Left lobe of liver (tissue), 2 donors: ENCODE measurements at regions not wholly inside any gene's neighbourhood (a gene's known extent, or its start where the extent isn't known, plus 50 kb on each side); places are given as distances from the start of the nearest gene placed in this dataset.

ENCODE experiments used
- ATAC-seq: fragments of 200-7000 bp; cut with Tn5 transposase; one replicate; pipeline ENCODE4 v1.9.1; 2020; ENCODE audit warnings: mild to moderate bottlenecking, moderate library complexity
- DNase-seq: peaks from one replicate; pipeline ENCODE4 v3.0.0-alpha.2; 2020; ENCODE audit warnings: low spot score
- donor health status: DM: no; HTN: no; CAD: no; lungs with moderate emphysema.
- donor health status: DM: no; HTN: yes; CAD: no.

- ATAC-seq (no peak), DNase-seq (no peak)
Observed at GRCh38 chr5:51902512-51902911, 519.3 kb downstream of the ISL1 start.

- no peak for DNase-seq
- ATAC-seq, result no peak
Observed at GRCh38 chr5:51908215-51908614, 525.0 kb downstream of the ISL1 start.

DNA sequence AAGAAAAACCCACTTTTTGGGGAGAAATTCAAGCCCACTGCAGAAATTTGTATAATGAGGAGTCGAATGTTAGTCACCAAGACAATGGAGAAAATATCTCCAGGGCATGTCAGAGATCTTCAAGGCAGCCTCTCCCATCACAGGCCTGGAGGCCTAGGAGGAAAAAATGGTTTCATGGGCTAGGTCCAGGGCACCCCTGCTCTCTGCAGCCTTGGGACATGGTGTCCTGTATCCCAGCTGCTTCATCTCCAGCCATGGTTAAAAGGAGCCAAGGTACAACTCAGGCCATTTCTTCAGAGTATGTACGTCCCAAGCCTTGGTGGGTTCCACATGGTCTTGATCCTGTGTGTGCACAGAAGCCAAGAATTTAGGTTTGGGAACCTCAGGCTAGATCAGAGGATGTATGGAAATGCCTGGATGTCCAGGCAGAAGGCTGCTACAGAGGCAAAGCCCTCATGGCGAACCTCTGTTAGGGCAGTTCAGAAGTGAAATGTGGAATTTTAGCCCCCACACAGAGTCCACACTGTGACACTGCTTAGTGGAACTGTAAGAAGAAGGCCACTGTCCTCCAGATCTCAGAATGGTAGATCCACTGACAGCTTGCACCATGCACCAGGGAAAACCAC, 561.4 kb downstream of the ISL1 start:
- DNase-seq, result no peak
- no peak for ATAC-seq

DNA sequence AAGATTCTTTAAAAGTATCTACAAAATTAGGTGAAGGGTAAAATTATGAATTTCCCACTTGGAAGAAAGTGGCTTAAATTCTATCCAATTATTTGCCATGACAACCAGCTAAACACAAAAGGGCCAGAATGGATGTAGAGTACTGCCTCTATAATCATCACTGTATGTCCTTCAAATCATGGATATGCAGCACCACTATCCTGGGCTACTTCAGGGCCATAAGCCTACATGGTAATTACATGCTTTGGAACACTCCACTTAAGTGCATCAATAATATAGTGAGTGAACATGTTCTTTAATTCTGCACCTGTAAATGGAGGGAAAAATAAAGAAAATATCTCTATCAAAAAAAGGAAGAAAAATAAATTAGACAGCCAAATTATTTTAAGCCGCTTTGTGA, 575.2 kb downstream of the ISL1 start:
- ATAC-seq, result no peak
- DNase-seq, result no peak

DNA sequence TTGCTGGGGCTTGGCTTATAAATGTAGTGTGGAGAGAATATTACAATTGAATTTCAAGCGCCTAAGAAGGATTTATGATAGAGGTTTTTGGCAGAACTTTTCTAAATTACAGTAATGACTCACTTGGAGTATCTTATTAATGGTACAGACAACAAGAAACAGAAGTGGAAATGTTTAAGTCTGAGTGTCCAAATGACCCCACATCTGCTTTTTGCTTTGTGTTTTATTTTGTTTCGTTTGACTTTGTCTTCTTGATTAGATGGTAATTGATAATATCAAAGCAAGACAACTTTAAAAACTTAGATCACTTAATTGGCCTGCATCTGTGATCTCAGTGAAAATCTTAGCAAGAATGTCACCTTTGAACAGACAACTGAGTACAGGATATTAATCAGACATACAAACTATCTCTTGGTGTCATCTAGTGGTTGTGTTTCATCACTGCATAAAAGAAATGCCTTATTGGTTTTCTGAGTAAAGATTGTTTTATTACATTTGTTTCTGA, 577.4 kb downstream of the ISL1 start:
- peak; percentile 37 for ATAC-seq
- no peak for DNase-seq

DNA sequence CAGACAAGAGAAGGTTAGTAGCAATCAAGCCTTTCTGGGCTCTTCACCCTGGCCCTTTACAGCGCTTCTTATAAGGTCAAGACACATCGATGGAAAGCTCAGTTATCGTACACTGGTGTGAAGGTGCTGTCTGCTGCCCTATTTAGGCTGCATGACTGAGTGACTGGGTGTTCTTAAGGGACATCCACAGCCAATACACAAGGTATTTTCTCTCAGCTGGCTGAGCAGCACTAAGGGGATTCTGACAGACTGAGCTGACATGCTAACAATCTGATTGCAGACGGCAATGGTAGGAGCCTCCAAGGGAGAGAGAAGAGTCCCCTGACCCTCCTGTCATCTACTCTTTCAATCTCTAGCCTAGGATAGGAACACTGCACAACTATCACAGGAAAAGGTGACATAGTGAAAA, 577.9 kb downstream of the ISL1 start:
- no peak for ATAC-seq
- no peak for DNase-seq

GRCh38 chr5:51968756-51969155, 585.5 kb downstream of the ISL1 start:
- no peak for ATAC-seq
- no peak for DNase-seq

DNA sequence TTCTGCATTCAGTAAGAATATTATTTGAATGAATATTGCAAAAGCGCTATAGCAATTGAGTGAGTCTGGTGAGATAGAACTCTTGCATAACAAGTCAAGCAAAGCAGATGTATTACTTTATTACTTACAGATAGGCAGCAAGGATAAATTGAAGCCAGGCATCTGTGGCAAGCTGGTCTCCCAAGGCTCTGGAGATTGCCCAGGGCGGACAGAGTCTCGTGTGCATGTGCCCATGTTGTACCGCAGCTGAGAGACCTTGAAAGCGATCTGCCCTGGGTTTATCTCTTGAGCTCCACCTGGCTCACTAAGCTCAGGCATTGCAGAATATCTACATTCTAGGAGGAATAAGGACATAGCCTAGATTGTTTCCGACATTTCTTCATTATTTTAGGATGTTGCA, 591.6 kb downstream of the ISL1 start:
- ATAC-seq (no peak), DNase-seq (no peak)

DNA sequence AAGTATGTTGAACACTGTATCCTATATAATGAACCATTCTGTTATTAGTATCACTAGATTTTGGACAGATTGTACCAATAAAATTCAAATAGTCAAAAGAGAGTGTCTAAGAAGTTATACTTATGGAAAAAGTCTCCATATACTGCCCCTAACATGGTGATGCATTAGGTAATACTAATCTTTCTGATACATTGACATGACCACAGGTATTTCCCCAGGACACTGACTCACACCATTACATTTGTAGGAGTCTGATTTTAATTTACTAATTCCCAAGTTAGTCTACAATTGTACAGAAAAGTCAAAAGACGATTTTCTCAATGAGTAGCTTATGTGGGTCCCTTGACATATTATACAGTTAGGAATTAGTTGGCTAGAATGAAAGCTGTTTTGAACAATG, 593.8 kb downstream of the ISL1 start:
- no peak for ATAC-seq

GRCh38 chr5:51983161-51983560, 599.9 kb downstream of the ISL1 start:
- no peak for ATAC-seq

More for the DNA sequence above, 593.8 kb downstream of the ISL1 start:
- DNase-seq, result no peak

DNA sequence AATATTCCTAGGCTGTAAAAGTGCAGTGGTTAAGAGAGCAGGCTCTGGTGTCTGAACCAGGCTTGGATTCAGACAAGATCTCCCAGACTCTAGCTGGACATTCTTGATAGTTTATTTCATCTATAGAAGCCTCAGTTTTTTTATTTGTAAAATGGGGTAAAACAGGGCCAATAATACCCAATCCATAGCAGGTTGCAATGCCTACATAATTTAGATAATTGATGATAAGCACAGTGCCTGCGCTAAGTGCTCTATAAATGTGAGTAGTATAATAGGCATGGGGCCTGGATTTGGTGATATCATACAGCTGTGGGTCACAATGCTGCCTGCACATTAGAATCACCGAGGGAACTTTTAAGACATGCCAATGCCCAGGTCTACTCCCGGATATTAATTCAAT, 603.5 kb downstream of the ISL1 start:
- no peak for ATAC-seq
- DNase-seq, result no peak

More at GRCh38 chr5:51983161-51983560, 599.9 kb downstream of the ISL1 start:
- DNase-seq, result no peak

GRCh38 chr5:51987239-51987638, 604.0 kb downstream of the ISL1 start:
- ATAC-seq, result no peak
- DNase-seq, result no peak

GRCh38 chr5:51987669-51988209, 604.5 kb downstream of the ISL1 start:
- no peak for ATAC-seq
- no peak for DNase-seq

DNA sequence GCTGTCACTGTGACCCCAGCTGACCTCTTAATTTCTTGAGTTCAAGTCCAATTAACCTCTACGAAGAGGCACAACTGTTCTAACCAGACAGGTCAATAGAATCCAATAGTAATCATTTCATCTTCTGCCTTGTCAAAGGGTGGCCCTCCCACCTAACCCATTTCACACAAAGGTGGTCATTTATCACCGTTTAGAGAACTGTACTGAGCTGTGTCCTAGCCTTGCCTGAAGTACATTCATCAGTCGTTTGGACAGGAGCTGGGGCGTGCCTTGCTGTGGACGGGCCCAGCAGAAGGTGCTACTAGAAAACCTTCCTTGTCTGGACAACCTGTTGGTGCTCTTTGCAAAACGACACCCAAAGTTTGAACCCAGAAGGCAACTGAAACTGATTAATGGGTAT, 605.4 kb downstream of the ISL1 start:
- DNase-seq (no peak), ATAC-seq (no peak)

- DNase-seq, result no peak
- no peak for ATAC-seq
Observed at GRCh38 chr5:51990241-51990640, 607.0 kb downstream of the ISL1 start.

GRCh38 chr5:51990661-51991180, 607.5 kb downstream of the ISL1 start:
- DNase-seq (no peak), ATAC-seq (no peak)

DNA sequence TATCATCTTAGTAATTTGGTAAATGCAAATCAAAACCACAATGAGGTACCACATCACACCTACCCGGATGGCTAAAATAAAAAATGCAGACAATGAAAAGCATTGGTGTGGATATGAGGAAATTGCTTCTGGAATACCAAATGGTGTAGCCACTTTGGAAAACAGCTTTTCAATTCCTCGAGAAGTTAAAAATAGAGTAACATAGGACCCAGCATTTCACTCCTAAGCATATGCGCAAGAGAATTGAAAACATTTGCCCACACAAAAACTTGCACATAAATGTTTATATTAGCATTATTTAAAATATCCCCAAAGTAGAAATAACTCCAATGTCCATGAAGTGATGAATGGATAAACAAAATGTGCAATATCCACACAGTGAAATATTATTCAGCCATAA, 608.7 kb downstream of the ISL1 start:
- ATAC-seq, result no peak
- no peak for DNase-seq

DNA sequence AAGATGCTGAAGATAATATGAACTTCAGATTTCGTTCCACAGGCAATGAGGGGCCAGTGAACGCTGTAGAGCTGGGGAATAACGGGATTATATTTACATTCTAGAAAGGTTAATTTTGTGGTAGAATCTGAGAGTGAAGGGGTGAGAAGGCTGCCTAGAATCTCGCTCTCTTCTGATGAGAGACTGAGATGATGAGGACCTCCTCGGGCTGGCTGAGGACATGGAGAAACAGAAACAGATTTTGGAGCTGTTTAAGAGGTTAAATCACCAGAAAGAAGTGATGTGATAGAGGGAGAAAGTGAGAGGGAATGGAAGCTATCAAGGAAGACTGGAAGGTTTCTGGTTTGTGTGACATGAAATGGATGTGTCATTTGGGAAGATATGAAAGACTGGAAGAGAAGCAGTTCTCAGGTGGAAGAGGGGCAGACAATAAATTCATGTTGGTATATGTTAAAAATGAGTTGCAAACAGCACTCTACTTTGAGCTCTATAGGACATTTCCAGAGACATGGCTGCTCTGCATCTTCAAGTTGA, 612.6 kb downstream of the ISL1 start:
- ATAC-seq, result no peak

DNA sequence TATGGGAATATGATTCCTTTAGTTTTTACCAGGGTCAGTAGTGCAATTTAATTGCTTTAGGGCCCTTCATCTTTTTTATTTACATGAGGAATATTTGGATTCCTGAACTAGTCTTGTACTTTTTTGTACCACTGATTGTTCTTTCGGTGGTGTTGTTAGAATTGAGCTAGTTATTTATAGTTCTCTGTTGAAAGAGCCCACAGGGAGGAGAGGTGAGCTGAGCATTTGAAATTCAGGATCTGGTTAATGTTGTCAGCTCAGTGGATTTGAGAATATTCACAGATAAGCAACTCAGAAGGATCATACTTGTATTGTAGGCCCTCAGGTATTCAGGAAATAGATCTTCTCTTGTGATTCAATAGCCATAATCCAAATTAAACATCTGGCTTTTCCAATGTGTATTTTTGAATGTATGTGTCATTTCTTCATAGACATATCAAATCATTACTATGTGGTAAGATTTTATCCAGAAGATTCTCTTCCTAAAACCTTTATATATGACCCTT, 613.2 kb downstream of the ISL1 start:
- DNase-seq, result no peak
- ATAC-seq, result no peak

More for the DNA sequence above, 612.6 kb downstream of the ISL1 start:
- no peak for DNase-seq

DNA sequence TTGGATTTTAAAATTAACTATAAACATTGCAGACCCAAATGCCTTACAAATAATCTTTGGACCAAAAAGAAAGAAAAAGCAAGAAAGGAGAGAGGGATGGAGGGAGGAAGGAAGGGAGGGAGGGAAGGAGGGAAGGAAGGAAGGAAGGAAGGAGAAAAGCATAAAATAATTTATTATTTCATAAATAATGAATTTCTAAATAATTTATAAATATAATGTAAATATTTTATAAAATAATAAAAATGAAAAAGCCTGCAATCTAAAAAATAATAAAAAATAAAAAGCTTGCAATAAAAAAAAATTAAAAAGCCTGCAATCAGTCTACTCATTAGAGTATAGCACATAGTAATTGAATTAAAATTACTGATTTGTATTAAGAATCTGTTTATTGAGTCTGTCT, 614.3 kb downstream of the ISL1 start:
- DNase-seq, result no peak
- ATAC-seq, result no peak

- ATAC-seq (no peak), DNase-seq (no peak)
Observed at GRCh38 chr5:51997949-51998348, 614.7 kb downstream of the ISL1 start.

- DNase-seq (no peak), ATAC-seq (peak; percentile 97)
Observed at GRCh38 chr5:52007230-52007858, 624.1 kb downstream of the ISL1 start.
